H1 (cell line): ENCODE measurements at regions not wholly inside any gene's neighbourhood (a gene's known extent, or its start where the extent isn't known, plus 50 kb on each side); places are given as distances from the start of the nearest gene placed in this dataset.

ENCODE experiments used
- CTCF ChIA-PET: fragments of 300-600 bp; sonication (Branson Sonifier 250); formaldehyde crosslinking; loops from one replicate; lab custom pipeline; 2021; ENCODE audit not compliant: partially characterized antibody; lab: Charles Lee
- POLR2A ChIA-PET: fragments of 300-600 bp; sonication (Branson Sonifier 250); formaldehyde crosslinking; loops from one replicate; lab custom pipeline; 2021; ENCODE audit warnings: inconsistent platforms; ENCODE audit not compliant: partially characterized antibody; lab: Charles Lee
- DNase-seq, 2 experiments: peaks; one replicate each; pipeline versions ENCODE4 v3.0.0 to v3.0.0-alpha.2; 2010 to 2022; ENCODE audit warnings: low spot score in 2 of 2, low read depth in 1 of 2, mixed read lengths in 1 of 2
- FAIRE-seq: peaks from 2 replicates; lab custom pipeline; 2011; peaks lifted over from hg19 to GRCh38; lab: Jason Lieb, UNC
- H2AFZ ChIP-seq: 2 replicates; pipeline ENCODE4 v1.8.1; 2012; ENCODE audit warnings: low read length, inconsistent platforms
- H2AK5ac ChIP-seq: 2 replicates; pipeline ENCODE4 v1.6.1; 2013; ENCODE audit warnings: low read depth, low read length
- H2BK120ac ChIP-seq: replicated peaks from 2 replicates; pipeline ENCODE3; 2013; ENCODE audit warnings: low read depth, low read length, inconsistent platforms
- H2BK12ac ChIP-seq: 2 replicates; pipeline ENCODE4 v1.6.1; 2013; ENCODE audit warnings: low read depth, low read length
- H2BK15ac ChIP-seq: 2 replicates; pipeline ENCODE4 v1.6.1; 2013; ENCODE audit warnings: low read length
- H2BK20ac ChIP-seq: 2 replicates; pipeline ENCODE4 v1.6.1; 2013; ENCODE audit warnings: low read length
- H2BK5ac ChIP-seq: 2 replicates; pipeline ENCODE4 v1.6.1; 2013; ENCODE audit warnings: low read depth, low read length
- H3K14ac ChIP-seq: 2 replicates; pipeline ENCODE4 v1.6.1; 2013; ENCODE audit warnings: inconsistent platforms; ENCODE audit not compliant: insufficient read length
- H3K18ac ChIP-seq: 2 replicates; pipeline ENCODE4 v1.6.1; 2013; ENCODE audit warnings: low read length; ENCODE audit errors: extremely low read depth
- H3K23ac ChIP-seq: 2 replicates; pipeline ENCODE4 v1.6.1; 2013; ENCODE audit warnings: inconsistent platforms; ENCODE audit not compliant: insufficient read length
- H3K23me2 ChIP-seq: 2 replicates; pipeline ENCODE4 v1.6.1; 2013; ENCODE audit warnings: low read depth, low read length
- H3K27ac ChIP-seq: 2 replicates; pipeline ENCODE4 v1.6.1; 2011; ENCODE audit warnings: low read depth, low read length, inconsistent platforms
- H3K27me3 ChIP-seq, 4 experiments: replicated peaks in 1 of 4; 1 replicate in 1 of 4; 2 replicates in 3 of 4; pipeline versions ENCODE4 v1.6.1 to v1.8.1; 2011 to 2013; ENCODE audit warnings: low read length in 3 of 4, mild to moderate bottlenecking in 3 of 4, inconsistent platforms in 2 of 4, mixed read lengths in 2 of 4, moderate library complexity in 1 of 4; ENCODE audit not compliant: control insufficient read depth in 3 of 4, insufficient read depth in 3 of 4; ENCODE audit errors: extremely low read depth in 1 of 4
- H3K36me3 ChIP-seq, 4 experiments: 2 replicates each; pipeline versions ENCODE4 v1.6.1 to v1.8.1; 2011 to 2013; ENCODE audit warnings: mild to moderate bottlenecking in 4 of 4, low read length in 3 of 4, moderate library complexity in 2 of 4, control low read depth in 1 of 4, inconsistent platforms in 1 of 4; ENCODE audit not compliant: insufficient read depth in 4 of 4, control insufficient read depth in 2 of 4
- H3K4ac ChIP-seq: replicated peaks from 2 replicates; pipeline ENCODE3; 2013; ENCODE audit warnings: low read length, low read depth, mixed read lengths, inconsistent platforms; ENCODE audit not compliant: insufficient read length
- H3K4me1 ChIP-seq, 4 experiments: replicated peaks in 1 of 4; 1 replicate in 1 of 4; 2 replicates in 3 of 4; pipeline versions ENCODE4 v1.6.1 to v1.8.1; 2011 to 2013; ENCODE audit warnings: low read length in 3 of 4, inconsistent platforms in 2 of 4, mixed read lengths in 1 of 4; ENCODE audit not compliant: insufficient read depth in 4 of 4, control insufficient read depth in 3 of 4
- H3K4me2 ChIP-seq, 2 experiments: 2 replicates each; pipeline versions ENCODE4 v1.6.1 to v1.8.1; 2011 to 2013; ENCODE audit warnings: low read depth in 2 of 2, low read length in 2 of 2, control low read depth in 1 of 2, inconsistent platforms in 1 of 2, mild to moderate bottlenecking in 1 of 2; ENCODE audit not compliant: insufficient read depth in 1 of 2
- H3K4me3 ChIP-seq, 4 experiments: fragments of 200-600, 300-600 bp in 1 of 4; sonication (generic), shearing (Covaris generic), sonication (Bioruptor Twin) in 1 of 4; 2 replicates each; pipeline versions ENCODE4 v1.5.1 to v1.8.1; 2011 to 2016; ENCODE audit warnings: low read length in 4 of 4, low read depth in 3 of 4, control low read depth in 2 of 4, inconsistent platforms in 2 of 4, mild to moderate bottlenecking in 2 of 4, mixed read lengths in 1 of 4, moderate library complexity in 1 of 4; ENCODE audit not compliant: insufficient read depth in 2 of 4; ENCODE audit errors: extremely low read depth in 1 of 4
- H3K56ac ChIP-seq: replicated peaks from 2 replicates; pipeline ENCODE3; 2013; ENCODE audit warnings: low read depth, mild to moderate bottlenecking, mixed read lengths, low read length, inconsistent platforms; ENCODE audit not compliant: insufficient read length
- H3K79me1 ChIP-seq: 2 replicates; pipeline ENCODE4 v1.6.1; 2013; ENCODE audit warnings: low read depth, low read length, control low read depth
- H3K79me2 ChIP-seq, 2 experiments: 2 replicates each; pipeline versions ENCODE4 v1.6.1 to v1.8.1; 2012 to 2013; ENCODE audit warnings: low read length in 2 of 2, mild to moderate bottlenecking in 2 of 2, inconsistent platforms in 1 of 2; ENCODE audit not compliant: insufficient read depth in 2 of 2, control insufficient read depth in 1 of 2
- H3K9ac ChIP-seq, 4 experiments: replicated peaks in 1 of 4; 1 replicate in 1 of 4; 2 replicates in 3 of 4; pipeline versions ENCODE4 v1.6.1 to v1.8.1; 2011 to 2013; ENCODE audit warnings: low read depth in 3 of 4, low read length in 3 of 4, control low read depth in 2 of 4, mild to moderate bottlenecking in 2 of 4, moderate library complexity in 2 of 4, inconsistent platforms in 1 of 4; ENCODE audit errors: extremely low read depth in 1 of 4
- H3K9me3 ChIP-seq, 2 experiments: 2 replicates each; pipeline versions ENCODE4 v1.6.1 to v1.8.1; 2012 to 2013; ENCODE audit warnings: mild to moderate bottlenecking in 2 of 2, moderate library complexity in 2 of 2, control low read depth in 1 of 2, inconsistent platforms in 1 of 2, low read depth in 1 of 2, low read length in 1 of 2, mixed read lengths in 1 of 2; ENCODE audit not compliant: insufficient read depth in 2 of 2
- H4K20me1 ChIP-seq, 2 experiments: replicated peaks in 1 of 2; 2 replicates each; pipeline versions ENCODE3 to v1.8.1; 2011 to 2013; ENCODE audit warnings: inconsistent platforms in 2 of 2, low read length in 2 of 2, mild to moderate bottlenecking in 1 of 2; ENCODE audit not compliant: insufficient read depth in 2 of 2, control insufficient read depth in 1 of 2
- H4K5ac ChIP-seq: 2 replicates; pipeline ENCODE4 v1.6.1; 2013; ENCODE audit warnings: low read length, low read depth, mixed read lengths, inconsistent platforms; ENCODE audit not compliant: insufficient read length
- H4K8ac ChIP-seq: 2 replicates; pipeline ENCODE4 v1.8.0; 2013; ENCODE audit warnings: mild to moderate bottlenecking, moderate library complexity, low read length, inconsistent platforms; ENCODE audit not compliant: insufficient read depth; ENCODE audit errors: extremely low read depth
- H4K91ac ChIP-seq: replicated peaks from 2 replicates; pipeline ENCODE3; 2013; ENCODE audit warnings: low read length, mixed read lengths, inconsistent platforms; ENCODE audit not compliant: insufficient read length
- ATF2 ChIP-seq: IDR thresholded peaks from 2 replicates; pipeline ENCODE4 v1.6.1; 2012; ENCODE audit warnings: low read length, inconsistent platforms
- ATF3 ChIP-seq: IDR thresholded peaks from 2 replicates; pipeline ENCODE4 v1.6.1; 2011; ENCODE audit warnings: low read depth, mild to moderate bottlenecking, low read length; ENCODE audit not compliant: insufficient read depth
- CBX8 ChIP-seq: fragments of 300-800, 300-1000 bp; sonication (generic); IDR thresholded peaks from 2 replicates; pipeline ENCODE4 v1.7.1; 2016; ENCODE audit warnings: low read depth, low read length, borderline replicate concordance
- CEBPB ChIP-seq: IDR thresholded peaks from 2 replicates; pipeline ENCODE4 v1.6.1; 2012; ENCODE audit warnings: low read depth, low read length
- MAFK ChIP-seq: IDR thresholded peaks from 2 replicates; pipeline ENCODE4 v1.6.1; 2012; ENCODE audit warnings: low read depth, mild to moderate bottlenecking, improper control_type of control experiment, low read length
- PHF8 ChIP-seq: fragments of 200-600 bp; sonication (generic); conservative IDR thresholded peaks from 2 replicates; pipeline ENCODE4 v1.7.1; 2012; ENCODE audit warnings: low read depth, mild to moderate bottlenecking, inconsistent platforms, low read length, moderate library complexity
- RXRA ChIP-seq: IDR thresholded peaks from 2 replicates; pipeline ENCODE4 v1.6.1; 2011; ENCODE audit warnings: low read depth, mild to moderate bottlenecking, low read length, moderate library complexity; ENCODE audit not compliant: insufficient read depth
- SIRT6 ChIP-seq: IDR thresholded peaks from one replicate; pipeline ENCODE4 v1.7.1; 2012; ENCODE audit warnings: low read length, inconsistent platforms
- SIX5 ChIP-seq: IDR thresholded peaks from 2 replicates; pipeline ENCODE4 v1.6.1; 2011; ENCODE audit warnings: mild to moderate bottlenecking, low read depth, low read length
- TAF1 ChIP-seq: IDR thresholded peaks from 2 replicates; pipeline ENCODE4 v1.6.1; 2011; ENCODE audit warnings: mild to moderate bottlenecking, low read depth, low read length
- TEAD4 ChIP-seq: IDR thresholded peaks from 2 replicates; pipeline ENCODE4 v1.6.1; 2012; ENCODE audit warnings: low read depth, low read length, inconsistent platforms, mixed read lengths
- WGBS, 2 experiments: shearing (Covaris generic) in 1 of 2; methylation state at CpG; one replicate each; pipeline versions ENCODE4 v1.1.6 to v1.1.7; 2013 to 2015; ENCODE audit warnings: low lambda C conversion rate in 2 of 2, mixed read lengths in 2 of 2, inconsistent platforms in 1 of 2, low coverage in 1 of 2, missing lambda C conversion rate in 1 of 2; ENCODE audit not compliant: insufficient replicate concordance in 2 of 2, insufficient coverage in 1 of 2, insufficient read length in 1 of 2; ENCODE audit errors: extremely low coverage in 1 of 2, missing lambda C conversion rate in 1 of 2; 5-methylcytosine and 5-hydroxymethylcytosine counted together

GRCh38 chr6:164855281-164855680 is 454.1 kb downstream of the C6orf118 start:
- no peak for FAIRE-seq
- Histone ChIP-seq H3K23me2 (no peaks in the 10 kb centered on the region), H4K5ac (no peak overlapping the region), H3K36me3 (no peaks in the 10 kb centered on the region), H2BK20ac (no peak overlapping the region), H3K4me3 (no peak overlapping the region), H3K4me1 (no peaks in the 10 kb centered on the region), H2BK15ac (no peak overlapping the region), H4K91ac (no peak overlapping the region), H3K14ac (no peak overlapping the region), H2BK120ac (no peak overlapping the region), H3K18ac (no peak overlapping the region), H2BK5ac (no peak overlapping the region), H3K27ac (no peak overlapping the region), H3K9ac (no peak overlapping the region), H3K27me3 (no peaks in the 10 kb centered on the region), H2BK12ac (no peak overlapping the region), H2AFZ (no peak overlapping the region), H3K4me2 (no peak overlapping the region), H2AK5ac (no peak overlapping the region), H3K56ac (no peak overlapping the region), H4K8ac (no peak overlapping the region), H3K79me1 (no peaks in the 10 kb centered on the region), H3K4ac (no peak overlapping the region), H3K23ac (no peak overlapping the region), H4K20me1 (no peaks in the 10 kb centered on the region), H3K79me2 (no peaks in the 10 kb centered on the region), H3K9me3 (no peaks in the 10 kb centered on the region)
- WGBS, 2 experiments = 96% methylated on average over 1 of the region's 1 CpG; no CpG with 5 or more reads in 1 of the 2 experiments
- TF ChIP-seq PHF8 = no peak
- no peak for TF ChIP-seq RXRA
- TF ChIP-seq MAFK = no peak
- TF ChIP-seq CEBPB = no peak
- no peak for TF ChIP-seq CBX8
- TF ChIP-seq SIX5 = no peak
- no peak for TF ChIP-seq ATF3
- no peak for TF ChIP-seq SIRT6
- TF ChIP-seq TEAD4 = no peak
- no peak for TF ChIP-seq ATF2
- TF ChIP-seq TAF1 = no peak
- CTCF ChIA-PET = no interaction called here
- DNase-seq = no peak
- POLR2A ChIA-PET = no interaction called here
